ENCODE measurements at regions not wholly inside any gene's neighbourhood (a gene's known extent, or its start where the extent isn't known, plus 50 kb on each side); places are given as distances from the start of the nearest gene placed in this dataset.

GRCh38 chr1:83100133-83100532 is 898.8 kb downstream of the TTLL7 start:
- TF ChIP-seq, protein P1, sequence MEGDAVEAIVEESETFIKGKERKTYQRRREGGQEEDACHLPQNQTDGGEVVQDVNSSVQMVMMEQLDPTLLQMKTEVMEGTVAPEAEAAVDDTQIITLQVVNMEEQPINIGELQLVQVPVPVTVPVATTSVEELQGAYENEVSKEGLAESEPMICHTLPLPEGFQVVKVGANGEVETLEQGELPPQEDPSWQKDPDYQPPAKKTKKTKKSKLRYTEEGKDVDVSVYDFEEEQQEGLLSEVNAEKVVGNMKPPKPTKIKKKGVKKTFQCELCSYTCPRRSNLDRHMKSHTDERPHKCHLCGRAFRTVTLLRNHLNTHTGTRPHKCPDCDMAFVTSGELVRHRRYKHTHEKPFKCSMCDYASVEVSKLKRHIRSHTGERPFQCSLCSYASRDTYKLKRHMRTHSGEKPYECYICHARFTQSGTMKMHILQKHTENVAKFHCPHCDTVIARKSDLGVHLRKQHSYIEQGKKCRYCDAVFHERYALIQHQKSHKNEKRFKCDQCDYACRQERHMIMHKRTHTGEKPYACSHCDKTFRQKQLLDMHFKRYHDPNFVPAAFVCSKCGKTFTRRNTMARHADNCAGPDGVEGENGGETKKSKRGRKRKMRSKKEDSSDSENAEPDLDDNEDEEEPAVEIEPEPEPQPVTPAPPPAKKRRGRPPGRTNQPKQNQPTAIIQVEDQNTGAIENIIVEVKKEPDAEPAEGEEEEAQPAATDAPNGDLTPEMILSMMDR (IDR thresholded peaks at IDR 0.05) = no peak
- TF ChIP-seq POLR2AphosphoS5 (IDR thresholded peaks at IDR 0.05) = no peak
